Astrocyte of the spinal cord (primary cell): ENCODE measurements at regions not wholly inside any gene's neighbourhood (a gene's known extent, or its start where the extent isn't known, plus 50 kb on each side); places are given as distances from the start of the nearest gene placed in this dataset.

Experiments used
- DNase-seq: peaks from one replicate; pipeline ENCODE4 v3.0.0; 2011; ENCODE audit warnings: low read depth, low spot score
- H3K4me3 ChIP-seq: 2 replicates; pipeline ENCODE4 v1.5.1; 2011; ENCODE audit warnings: low read depth, mild to moderate bottlenecking, low read length, moderate library complexity
- CTCF ChIP-seq: IDR thresholded peaks from 2 replicates; pipeline ENCODE4 v1.5.1; 2012; ENCODE audit warnings: low read depth, mild to moderate bottlenecking, low read length, inconsistent platforms
- in situ Hi-C: cut with HindIII; loops from 2 replicates; pipeline ENCODE4 v1.10.0; 2017; ENCODE audit warnings: low sequenced_read_pairs

- no peak for TF ChIP-seq CTCF
- no peak overlapping the region for H3K4me3 ChIP-seq
- no peak for DNase-seq
- in situ Hi-C loops: no loop called here
Observed at GRCh38 chr14:84397631-84398030, 1132.3 kb upstream of the FLRT2 start.

GRCh38 chr14:84399296-84399910 is 1130.5 kb upstream of the FLRT2 start:
- no peak for TF ChIP-seq CTCF
- no peak for DNase-seq
- H3K4me3 ChIP-seq: no peak overlapping the region
- in situ Hi-C loops: no loop called here

GRCh38 chr14:84401631-84402030 is 1128.3 kb upstream of the FLRT2 start:
- no peak for DNase-seq
- in situ Hi-C loops: no loop called here
- no peak for TF ChIP-seq CTCF
- H3K4me3 ChIP-seq: no peak overlapping the region

GRCh38 chr14:84403585-84403984 is 1126.4 kb upstream of the FLRT2 start:
- in situ Hi-C loops: no loop called here
- H3K4me3 ChIP-seq: no peak overlapping the region
- DNase-seq: no peak
- TF ChIP-seq CTCF: no peak

- in situ Hi-C loops: no loop called here
- no peak for DNase-seq
- no peak overlapping the region for H3K4me3 ChIP-seq
- no peak for TF ChIP-seq CTCF
Observed at GRCh38 chr14:84404246-84404645, 1125.7 kb upstream of the FLRT2 start.

GRCh38 chr14:84409435-84409834 is 1120.5 kb upstream of the FLRT2 start:
- DNase-seq: no peak
- in situ Hi-C loops: no loop called here
- no peak overlapping the region for H3K4me3 ChIP-seq
- TF ChIP-seq CTCF: no peak

- DNase-seq: no peak
- in situ Hi-C loops: no loop called here
- no peak overlapping the region for H3K4me3 ChIP-seq
- TF ChIP-seq CTCF: no peak
Observed at GRCh38 chr14:84410344-84410743, 1119.6 kb upstream of the FLRT2 start.
